Tibial nerve (tissue), 3 donors: ENCODE measurements at regions not wholly inside any gene's neighbourhood (a gene's known extent, or its start where the extent isn't known, plus 50 kb on each side); places are given as distances from the start of the nearest gene placed in this dataset.

Source experiments
- CTCF ChIP-seq, 5 experiments: fragments of 200-600 bp in 3 of 5; fragments of 450-650 bp in 2 of 5; sonication (generic) in 3 of 5; IDR thresholded peaks; one replicate each; pipeline ENCODE4 v1.5.1; 2016 to 2019; ENCODE audit warnings: antibody characterized with exemption in 5 of 5, mild to moderate bottlenecking in 3 of 5, moderate library complexity in 2 of 5
- POLR2A ChIP-seq, 2 donors: fragments of 450-650 bp; IDR thresholded peaks; one replicate each; pipeline ENCODE4 v1.6.1; 2017; ENCODE audit warnings: antibody characterized with exemption in 2 of 2, mild to moderate bottlenecking in 2 of 2, moderate library complexity in 2 of 2

- TF ChIP-seq CTCF (IDR thresholded peaks at IDR 0.05) (no peak), POLR2A (IDR thresholded peaks at IDR 0.05) (no peak)
Observed at GRCh38 chr13:78258304-78258703, 339.7 kb upstream of the EDNRB start.
